ENCODE measurements at regions not wholly inside any gene's neighbourhood (a gene's known extent, or its start where the extent isn't known, plus 50 kb on each side); places are given as distances from the start of the nearest gene placed in this dataset.

- TF ChIP-seq POLR2AphosphoS5 (IDR thresholded peaks at IDR 0.05) = no peak
- TF ChIP-seq EP300 (IDR thresholded peaks at IDR 0.05) = no peak
- TF ChIP-seq CTCF (IDR thresholded peaks at IDR 0.05) = no peak
- Histone ChIP-seq H3K9me3 (no peaks in the 10 kb centered on the region), H3K27me3 (no peaks in the 10 kb centered on the region), H3K36me3 (no peaks in the 10 kb centered on the region), H3K4me1 (no peaks in the 10 kb centered on the region), H3K4me3 (no peak overlapping the region), H3K27ac (replicated peaks in 1 of 4) (no peak overlapping the region)
- 95% methylated on average over 6 of the region's 6 CpGs for WGBS
- no peak for DNase-seq (ENCODE audit: extremely low spot score)
- intact Hi-C loops (cut with DNase I) = no loop called here
Measured at GRCh38 chr16:73390936-73391335, 343.0 kb upstream of the ZFHX3 start.

DNA sequence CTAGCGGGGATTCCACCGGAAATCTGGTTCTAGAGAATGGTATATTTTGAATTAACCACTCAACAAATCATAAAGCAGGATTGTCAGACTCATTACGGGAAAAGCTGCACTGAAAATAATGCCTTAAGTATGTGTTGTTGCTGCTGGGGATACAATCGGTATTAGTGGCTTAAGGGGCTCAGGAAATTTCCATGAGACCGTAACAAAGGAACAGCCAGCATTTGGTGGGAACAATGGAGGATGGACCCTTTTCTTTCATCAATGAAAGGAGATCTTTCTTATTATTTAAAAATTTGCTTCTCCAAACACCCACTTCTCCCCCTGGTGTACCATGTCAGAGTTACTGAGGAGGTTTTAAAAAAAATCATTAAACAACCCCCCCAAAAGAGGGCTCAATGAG lies 342.6 kb upstream of the ZFHX3 start:
- WGBS = 90% methylated on average over 5 of the region's 5 CpGs
- H3K9me3 ChIP-seq = no peaks in the 10 kb centered on the region
- no peaks in the 10 kb centered on the region for H3K27me3 ChIP-seq
- no peak for TF ChIP-seq POLR2AphosphoS5 (IDR thresholded peaks at IDR 0.05)
- TF ChIP-seq CTCF (IDR thresholded peaks at IDR 0.05) = no peak
- TF ChIP-seq EP300 (IDR thresholded peaks at IDR 0.05) = no peak
- H3K36me3 ChIP-seq = no peaks in the 10 kb centered on the region
- no peak for DNase-seq (ENCODE audit: extremely low spot score)
- no peaks in the 10 kb centered on the region for H3K4me1 ChIP-seq
- intact Hi-C loops (cut with DNase I) = no loop called here
- no peak overlapping the region for H3K27ac ChIP-seq (replicated peaks in 1 of 4)
- no peak overlapping the region for H3K4me3 ChIP-seq

DNA sequence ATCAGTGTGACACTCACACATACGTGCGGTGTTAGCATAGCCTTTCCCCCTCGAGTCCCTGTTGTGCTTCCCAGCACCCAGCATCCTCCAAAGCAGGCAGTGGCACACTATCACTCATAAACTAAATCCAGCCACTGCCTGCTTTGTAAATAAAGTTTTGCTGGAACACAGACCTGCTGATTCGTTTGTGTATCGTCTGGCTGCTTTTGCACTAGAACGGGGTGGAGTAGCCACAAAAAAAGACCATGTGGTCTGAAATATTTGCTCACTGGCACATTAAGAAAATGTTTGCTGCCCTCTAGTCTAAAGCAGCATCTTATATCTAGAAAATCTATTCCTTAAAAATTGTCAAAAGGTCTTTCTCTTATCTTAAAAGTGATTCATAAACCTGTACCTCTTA lies 341.2 kb upstream of the ZFHX3 start:
- no peak overlapping the region for H3K27ac ChIP-seq (replicated peaks in 1 of 4)
- H3K4me3 ChIP-seq = no peak overlapping the region
- H3K9me3 ChIP-seq = no peaks in the 10 kb centered on the region
- no peaks in the 10 kb centered on the region for H3K36me3 ChIP-seq
- 68% methylated on average over 6 of the region's 6 CpGs for WGBS
- no peaks in the 10 kb centered on the region for H3K4me1 ChIP-seq
- no peak for TF ChIP-seq POLR2AphosphoS5 (IDR thresholded peaks at IDR 0.05)
- TF ChIP-seq EP300 (IDR thresholded peaks at IDR 0.05) = no peak
- no peak for TF ChIP-seq CTCF (IDR thresholded peaks at IDR 0.05)
- no peak for TF ChIP-seq POLR2A (IDR thresholded peaks at IDR 0.05; ENCODE audit: low read depth)
- no peaks in the 10 kb centered on the region for H3K27me3 ChIP-seq
- intact Hi-C loops (cut with DNase I) = no loop called here
- DNase-seq (ENCODE audit: extremely low spot score) = no peak

- 96% methylated on average over 3 of the region's 3 CpGs for WGBS
- no peak for DNase-seq (ENCODE audit: extremely low spot score)
Measured at GRCh38 chr16:73387979-73388378, 340.1 kb upstream of the ZFHX3 start.

More at GRCh38 chr16:73387979-73388378, 340.1 kb upstream of the ZFHX3 start:
- Histone ChIP-seq H3K27ac (replicated peaks in 1 of 4) (no peak overlapping the region), H3K4me3 (no peak overlapping the region), H3K27me3 (no peaks in the 10 kb centered on the region), H3K36me3 (no peaks in the 10 kb centered on the region), H3K4me1 (no peaks in the 10 kb centered on the region), H3K9me3 (no peaks in the 10 kb centered on the region)
- TF ChIP-seq POLR2A (IDR thresholded peaks at IDR 0.05; ENCODE audit: low read depth) (no peak), EP300 (IDR thresholded peaks at IDR 0.05) (no peak), POLR2AphosphoS5 (IDR thresholded peaks at IDR 0.05) (no peak), CTCF (IDR thresholded peaks at IDR 0.05) (no peak)
- intact Hi-C loops (cut with DNase I) = no loop called here
